HL-60/S4 (cell line): ENCODE measurements at regions not wholly inside any gene's neighbourhood (a gene's known extent, or its start where the extent isn't known, plus 50 kb on each side); places are given as distances from the start of the nearest gene placed in this dataset.

Source experiments
- in situ Hi-C: fragments of 300-500 bp; cut with MboI; formaldehyde crosslinking; loops from 2 replicates; pipeline ENCODE4 v1.14.3; 2022; ENCODE audit warnings: low sequenced_read_pairs

GRCh38 chr2:217064234-217065011 lies 204.6 kb upstream of the TNP1 start:
- in situ Hi-C loops, result no loop called here

- in situ Hi-C loops, result no loop called here
Observed at GRCh38 chr2:217063238-217063755, 203.4 kb upstream of the TNP1 start.

GRCh38 chr2:217062768-217063167 lies 202.9 kb upstream of the TNP1 start:
- in situ Hi-C loops, result no loop called here

GRCh38 chr2:217061916-217062505 lies 202.1 kb upstream of the TNP1 start:
- in situ Hi-C loops, result no loop called here

GRCh38 chr2:217060951-217061547 lies 201.2 kb upstream of the TNP1 start:
- in situ Hi-C loops, result no loop called here

GRCh38 chr2:217060516-217060915 lies 200.7 kb upstream of the TNP1 start:
- in situ Hi-C loops, result no loop called here

- in situ Hi-C loops, result no loop called here
Observed at GRCh38 chr2:217058791-217059755, 199.2 kb upstream of the TNP1 start.

GRCh38 chr2:217057773-217058172 lies 197.9 kb upstream of the TNP1 start:
- in situ Hi-C loops, result no loop called here

GRCh38 chr2:217055624-217056023 lies 195.8 kb upstream of the TNP1 start:
- in situ Hi-C loops, result no loop called here

GRCh38 chr2:217054791-217055190 lies 194.9 kb upstream of the TNP1 start:
- in situ Hi-C loops, result no loop called here

- in situ Hi-C loops, result no loop called here
Observed at GRCh38 chr2:217052856-217053577, 193.2 kb upstream of the TNP1 start.

- in situ Hi-C loops, result no loop called here
Observed at GRCh38 chr2:217051416-217051815, 191.6 kb upstream of the TNP1 start.

GRCh38 chr2:217049956-217050355 lies 190.1 kb upstream of the TNP1 start:
- in situ Hi-C loops, result no loop called here

- in situ Hi-C loops, result no loop called here
Observed at GRCh38 chr2:217049422-217049821, 189.6 kb upstream of the TNP1 start.

GRCh38 chr2:217048730-217049129 lies 188.9 kb upstream of the TNP1 start:
- in situ Hi-C loops, result no loop called here

- in situ Hi-C loops, result no loop called here
Observed at GRCh38 chr2:217047631-217048030, 187.8 kb upstream of the TNP1 start.

GRCh38 chr2:217047209-217047608 lies 187.3 kb upstream of the TNP1 start:
- in situ Hi-C loops, result no loop called here

- in situ Hi-C loops, result no loop called here
Observed at GRCh38 chr2:217045700-217046475, 186.0 kb upstream of the TNP1 start.

GRCh38 chr2:217040099-217040498 lies 180.2 kb upstream of the TNP1 start:
- in situ Hi-C loops, result no loop called here
